Hepatocyte (in vitro differentiated cells): ENCODE measurements at regions not wholly inside any gene's neighbourhood (a gene's known extent, or its start where the extent isn't known, plus 50 kb on each side); places are given as distances from the start of the nearest gene placed in this dataset.

Source experiments
- EZH2 ChIP-seq: fragments of 200-600 bp; sonication (generic); IDR thresholded peaks from 2 replicates; pipeline ENCODE4 v1.6.1; 2016; ENCODE audit warnings: antibody characterized with exemption, mild to moderate bottlenecking, borderline replicate concordance
- TF ChIP-seq, protein P1 (sequence below): fragments of 200-600 bp; sonication (generic); IDR thresholded peaks from 2 replicates; pipeline ENCODE4 v1.5.1; 2016; ENCODE audit warnings: antibody characterized with exemption, mild to moderate bottlenecking; ENCODE audit not compliant: poor library complexity

DNA sequence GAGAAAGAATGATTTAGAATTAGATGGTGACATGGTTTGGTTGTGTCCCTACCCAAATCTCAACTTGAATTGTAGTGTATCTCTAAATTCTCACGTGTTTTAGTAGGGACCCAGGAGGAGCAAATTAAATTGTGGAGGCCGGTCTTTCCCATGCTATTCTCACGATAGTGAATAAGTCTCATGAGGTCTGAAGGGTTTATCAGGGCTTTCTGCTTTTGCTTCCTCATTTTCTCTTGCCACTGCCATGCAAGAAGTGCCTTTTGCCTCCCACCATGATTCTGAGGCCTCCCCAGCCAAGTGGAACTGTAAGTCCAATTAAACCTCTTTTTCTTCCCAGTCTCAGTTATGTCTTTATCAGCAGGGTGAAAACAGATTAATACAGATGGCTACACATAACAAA, 167.4 kb upstream of the SVIL start:
- no peak for TF ChIP-seq EZH2
- TF ChIP-seq, protein P1, sequence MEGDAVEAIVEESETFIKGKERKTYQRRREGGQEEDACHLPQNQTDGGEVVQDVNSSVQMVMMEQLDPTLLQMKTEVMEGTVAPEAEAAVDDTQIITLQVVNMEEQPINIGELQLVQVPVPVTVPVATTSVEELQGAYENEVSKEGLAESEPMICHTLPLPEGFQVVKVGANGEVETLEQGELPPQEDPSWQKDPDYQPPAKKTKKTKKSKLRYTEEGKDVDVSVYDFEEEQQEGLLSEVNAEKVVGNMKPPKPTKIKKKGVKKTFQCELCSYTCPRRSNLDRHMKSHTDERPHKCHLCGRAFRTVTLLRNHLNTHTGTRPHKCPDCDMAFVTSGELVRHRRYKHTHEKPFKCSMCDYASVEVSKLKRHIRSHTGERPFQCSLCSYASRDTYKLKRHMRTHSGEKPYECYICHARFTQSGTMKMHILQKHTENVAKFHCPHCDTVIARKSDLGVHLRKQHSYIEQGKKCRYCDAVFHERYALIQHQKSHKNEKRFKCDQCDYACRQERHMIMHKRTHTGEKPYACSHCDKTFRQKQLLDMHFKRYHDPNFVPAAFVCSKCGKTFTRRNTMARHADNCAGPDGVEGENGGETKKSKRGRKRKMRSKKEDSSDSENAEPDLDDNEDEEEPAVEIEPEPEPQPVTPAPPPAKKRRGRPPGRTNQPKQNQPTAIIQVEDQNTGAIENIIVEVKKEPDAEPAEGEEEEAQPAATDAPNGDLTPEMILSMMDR, result no peak
